GM18873 (cell line): ENCODE measurements at regions not wholly inside any gene's neighbourhood (a gene's known extent, or its start where the extent isn't known, plus 50 kb on each side); places are given as distances from the start of the nearest gene placed in this dataset.
"Not testable (repeated sequence)": the region's sequence is repeated elsewhere in the genome, so short reads cannot be mapped to it uniquely, and the experiment has no call there.

ENCODE experiments used
- ATAC-seq: cut with Tn5 transposase; IDR thresholded peaks from one replicate; pipeline ENCODE4 v1.9.1; 2021; ENCODE audit warnings: mild to moderate bottlenecking, moderate library complexity, moderate number of reproducible peaks; ENCODE audit not compliant: unreplicated experiment, low FRiP score

DNA sequence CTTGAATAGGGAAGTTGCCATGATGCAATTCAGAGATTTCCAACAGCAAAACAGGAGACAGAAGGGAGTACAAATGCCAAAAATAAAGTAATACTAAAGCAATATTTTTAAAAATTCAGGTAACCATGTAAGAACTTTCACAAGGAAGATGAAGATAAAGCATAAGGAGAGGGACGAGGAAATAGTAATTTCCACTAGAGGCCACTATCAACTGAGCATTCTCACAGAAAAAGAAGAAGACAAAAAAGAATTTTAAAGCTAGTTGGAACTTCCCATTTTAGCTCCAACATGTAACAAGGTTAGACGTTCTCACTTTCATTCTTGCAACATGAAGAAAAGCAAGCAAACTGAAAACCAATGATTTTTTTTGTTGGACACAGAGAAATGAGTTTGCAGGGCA is 779.9 kb upstream of the CDH6 start:
- no peak for ATAC-seq

GRCh38 chr5:30405821-30406220 is 787.7 kb upstream of the CDH6 start:
- no peak for ATAC-seq

- no peak for ATAC-seq
These were observed 791.9 kb upstream of the CDH6 start for GRCh38 chr5:30401479-30402058.

DNA sequence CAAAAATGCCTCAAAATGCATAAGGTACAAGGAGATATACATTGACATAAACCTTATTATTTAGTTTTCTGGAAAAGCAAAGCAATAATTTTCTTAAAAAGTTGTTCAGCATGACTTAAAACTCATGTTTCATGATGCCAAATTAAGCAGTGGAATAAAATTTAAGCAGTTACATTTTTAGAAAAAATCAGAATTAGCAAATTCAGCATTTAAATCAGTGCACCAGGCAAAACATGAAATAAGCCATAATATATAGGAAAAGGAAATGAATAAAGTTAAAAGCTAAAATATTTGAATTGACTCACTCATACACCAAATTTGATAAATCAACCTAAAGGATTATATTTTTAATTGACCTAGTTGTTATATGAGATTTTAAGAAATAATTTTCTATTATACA is 795.1 kb upstream of the CDH6 start:
- ATAC-seq = no peak

GRCh38 chr5:30392897-30393296 is 800.6 kb upstream of the CDH6 start:
- ATAC-seq = no peak

- no peak for ATAC-seq
These were observed 803.4 kb upstream of the CDH6 start for GRCh38 chr5:30390095-30390494.

GRCh38 chr5:30387974-30388632 is 805.4 kb upstream of the CDH6 start:
- no peak for ATAC-seq

GRCh38 chr5:30385754-30386153 is 807.7 kb upstream of the CDH6 start:
- ATAC-seq = no peak

GRCh38 chr5:30384171-30384570 is 809.3 kb upstream of the CDH6 start:
- no peak for ATAC-seq

GRCh38 chr5:30380228-30380627 is 813.3 kb upstream of the CDH6 start:
- ATAC-seq = no peak

DNA sequence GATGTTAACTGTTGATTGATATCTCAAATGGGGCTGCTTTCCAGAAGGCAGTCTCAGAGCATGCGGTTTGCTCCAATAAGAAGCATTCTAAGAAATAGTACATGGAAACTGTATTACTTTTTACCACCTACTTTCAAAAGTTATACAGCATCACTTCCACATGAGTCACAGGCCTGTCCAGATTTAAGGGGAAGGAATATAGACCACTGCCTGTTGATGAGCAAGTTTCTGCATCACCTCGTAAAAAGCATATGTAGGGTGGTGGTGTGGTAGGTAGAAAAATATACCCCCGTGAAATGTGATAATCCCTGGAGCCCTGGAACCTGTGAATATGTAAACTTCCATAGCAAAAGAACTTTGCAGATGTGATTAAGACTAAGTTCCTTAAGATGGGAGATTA is 816.6 kb upstream of the CDH6 start:
- no peak for ATAC-seq

- no peak for ATAC-seq
These were observed 825.4 kb upstream of the CDH6 start for GRCh38 chr5:30368064-30368463.

DNA sequence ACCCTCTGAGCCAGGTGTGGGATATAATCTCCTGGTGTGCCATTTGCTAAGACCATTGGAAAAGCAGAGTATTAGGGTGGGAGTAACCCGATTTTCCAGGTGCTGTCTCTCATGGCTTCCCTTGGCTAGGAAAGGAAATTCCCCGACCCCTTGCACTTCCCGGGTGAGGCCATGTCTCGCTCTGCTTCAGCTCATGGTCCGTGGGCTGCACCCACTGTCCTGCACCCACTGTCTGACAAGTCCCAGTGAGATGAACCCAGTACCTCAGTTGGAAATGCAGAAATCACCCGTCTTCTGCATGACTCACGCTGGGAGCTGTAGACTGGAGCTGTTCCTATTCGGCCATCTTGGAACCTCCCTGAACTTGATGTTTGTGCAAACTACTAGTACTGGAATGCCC is 828.5 kb upstream of the CDH6 start:
- ATAC-seq = not testable (repeated sequence)

DNA sequence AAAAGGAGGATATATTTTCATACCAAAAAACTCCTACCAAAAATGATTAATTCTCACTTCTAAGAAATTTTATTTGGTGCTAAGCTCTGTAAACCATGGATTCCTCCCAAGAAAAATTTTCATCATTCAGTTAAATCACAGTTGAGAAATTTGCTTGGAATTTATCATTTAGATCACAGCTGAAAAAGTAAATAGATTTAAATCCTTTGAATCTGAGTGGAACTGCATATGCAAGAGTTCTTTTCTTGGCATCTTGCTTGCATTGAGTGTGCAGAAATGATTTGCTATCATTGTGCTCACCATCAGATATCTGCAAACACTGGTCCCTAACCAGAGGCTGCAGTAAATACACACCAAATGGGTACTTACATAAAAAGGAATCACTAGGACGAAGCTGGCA is 836.1 kb upstream of the CDH6 start:
- no peak for ATAC-seq

DNA sequence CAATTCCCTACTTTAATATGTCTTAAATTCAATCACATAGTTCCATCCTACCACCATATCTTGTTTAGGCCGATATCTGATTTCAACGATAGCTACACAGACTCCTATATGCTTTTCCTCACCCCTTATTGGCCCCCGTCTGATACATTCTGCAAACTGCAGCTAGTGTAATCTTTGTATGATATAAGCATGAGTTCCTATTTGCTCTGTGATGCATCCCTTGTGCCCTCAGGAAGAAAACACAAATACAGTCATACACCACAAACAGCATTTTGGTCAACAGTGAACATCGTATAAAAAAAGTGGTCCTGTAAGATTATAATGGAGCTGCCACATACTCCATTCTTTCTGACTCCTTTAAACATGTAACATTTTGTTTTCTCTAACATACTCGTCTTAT is 837.8 kb upstream of the CDH6 start:
- ATAC-seq = no peak

DNA sequence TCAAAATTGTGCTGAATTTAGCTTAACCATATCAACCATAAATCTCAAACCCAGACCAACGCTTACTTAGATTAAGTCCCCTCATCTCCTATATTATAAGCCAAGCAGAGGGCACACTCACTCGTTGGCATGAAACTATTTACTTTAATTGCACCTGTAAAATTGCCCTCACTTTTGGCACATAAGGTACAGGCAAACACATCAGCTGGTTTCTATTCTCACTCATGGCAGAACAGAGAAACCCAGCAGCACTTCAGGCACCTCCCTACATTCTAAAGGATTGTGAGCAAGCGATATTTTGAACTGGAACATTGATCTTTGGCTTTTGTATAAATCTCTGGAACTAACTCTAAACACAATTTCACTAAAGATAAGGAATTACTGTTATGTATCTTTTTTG is 845.6 kb upstream of the CDH6 start:
- ATAC-seq = no peak

DNA sequence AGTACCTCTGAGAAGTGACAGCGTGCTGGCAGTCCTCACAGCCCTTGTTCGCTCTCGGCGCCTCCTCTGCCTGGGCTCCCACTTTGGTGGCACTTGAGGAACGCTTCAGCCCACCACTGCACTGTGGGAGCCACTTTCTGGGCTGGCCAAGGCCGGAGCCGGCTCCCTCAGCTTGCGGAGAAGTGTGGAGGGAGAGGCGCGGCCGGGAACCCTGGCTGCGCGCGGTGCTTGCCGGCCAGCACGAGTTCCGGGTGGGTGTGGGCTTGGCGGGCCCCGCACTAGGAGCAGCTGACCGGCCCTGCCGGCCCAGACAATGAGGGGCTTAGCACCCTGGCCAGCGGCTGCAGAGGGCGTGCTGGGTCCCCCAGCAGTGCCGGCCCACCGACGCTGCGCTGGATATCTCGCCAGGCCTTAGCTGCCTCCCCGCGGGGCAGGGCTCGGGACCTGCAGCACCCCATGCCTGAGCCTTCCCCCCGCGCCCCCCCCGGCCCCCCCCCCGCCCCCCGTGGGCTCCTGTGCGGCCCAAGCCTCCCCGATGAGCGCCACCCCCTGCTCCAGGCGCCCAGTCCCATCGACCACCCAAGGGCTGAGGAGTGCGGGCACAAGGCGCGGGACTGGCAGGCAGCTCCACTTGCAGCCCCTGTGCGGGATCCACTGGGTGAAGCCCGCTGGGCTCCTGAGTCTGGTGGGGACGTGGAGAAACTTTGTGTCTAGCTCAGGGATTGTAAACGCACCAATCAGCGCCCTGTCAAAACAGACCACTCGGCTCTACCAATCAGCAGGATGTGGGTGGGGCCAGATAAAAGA is 847.7 kb upstream of the CDH6 start:
- ATAC-seq = not testable (repeated sequence)

- ATAC-seq = no peak
These were observed 849.8 kb upstream of the CDH6 start for GRCh38 chr5:30343707-30344106.

DNA sequence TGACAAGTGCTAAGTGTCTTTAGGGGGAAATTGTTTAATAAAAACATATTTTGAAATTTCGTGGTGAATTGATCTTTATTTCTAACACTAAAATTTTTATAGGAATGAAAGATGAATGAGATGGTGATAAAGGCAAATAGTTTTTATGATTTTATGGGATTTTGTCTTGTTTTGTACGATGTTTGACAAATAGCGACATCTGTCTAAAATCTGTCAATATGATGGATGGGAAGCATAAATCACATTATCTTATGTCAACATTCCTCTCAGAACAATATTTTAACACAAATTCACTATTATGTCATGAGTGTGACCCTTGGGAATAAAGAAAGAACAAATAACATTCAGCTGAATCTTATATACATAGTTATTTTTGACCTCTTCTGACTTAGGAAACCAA is 852.0 kb upstream of the CDH6 start:
- ATAC-seq = no peak

DNA sequence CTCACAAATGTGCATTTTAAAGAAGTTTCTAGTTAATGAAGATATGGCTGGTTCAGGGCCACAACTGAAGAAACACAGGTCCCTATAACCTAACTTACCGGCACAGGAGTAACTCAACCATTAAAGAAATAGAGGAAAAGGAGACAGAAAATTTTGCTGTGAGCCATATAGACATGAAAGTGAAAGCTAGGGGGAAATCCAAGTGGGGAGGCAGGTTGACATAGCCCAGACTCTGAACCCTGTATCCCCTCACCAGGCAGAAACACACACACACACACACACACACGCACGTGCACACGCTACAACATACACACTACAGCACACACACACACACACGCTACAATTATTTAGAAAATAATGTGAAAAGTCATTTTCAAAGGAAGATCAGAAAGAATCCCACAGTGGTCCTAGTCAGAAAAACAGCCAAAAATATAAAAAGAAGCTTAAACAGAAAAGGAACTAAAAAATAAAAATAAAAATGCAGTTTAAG is 856.4 kb upstream of the CDH6 start:
- no peak for ATAC-seq

DNA sequence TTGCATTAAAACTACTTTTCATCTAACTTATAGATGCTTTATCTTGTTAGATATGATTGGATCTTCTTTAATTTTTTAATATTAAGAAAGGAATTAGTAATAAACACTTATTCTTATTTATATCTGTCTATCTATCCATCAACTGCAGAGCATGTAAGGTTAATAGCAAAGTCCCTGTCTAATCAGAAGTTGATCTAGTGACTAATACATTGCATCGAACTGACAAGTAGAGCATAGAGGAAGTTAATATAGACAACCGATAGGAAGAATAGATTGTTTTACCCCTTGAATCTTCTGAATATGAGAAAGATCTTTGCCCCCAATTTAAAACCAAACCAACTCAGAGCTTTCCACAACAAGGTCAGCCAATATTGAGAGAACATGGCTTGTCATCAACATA is 862.0 kb upstream of the CDH6 start:
- ATAC-seq = no peak

DNA sequence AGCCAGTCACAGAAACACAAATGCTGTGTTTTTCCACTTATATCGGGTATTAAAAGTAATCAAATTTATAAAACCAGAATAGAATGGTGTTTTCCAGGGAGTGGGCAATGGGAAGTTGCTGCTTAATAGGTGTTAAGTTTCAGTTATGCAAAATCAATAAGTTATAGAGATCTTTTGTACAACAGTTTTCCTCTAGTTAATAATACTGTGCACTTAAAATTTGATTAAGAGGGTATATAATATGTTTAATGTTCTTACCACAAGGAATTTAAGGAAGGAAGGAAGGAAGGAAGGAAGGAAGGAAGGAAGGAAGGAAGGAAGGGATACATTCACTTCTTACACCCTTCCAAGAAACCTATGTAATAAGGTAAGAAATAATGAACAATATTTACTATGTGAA is 867.7 kb upstream of the CDH6 start:
- ATAC-seq = no peak
